Central memory CD8-positive, alpha-beta T cell (primary cell): ENCODE measurements at regions not wholly inside any gene's neighbourhood (a gene's known extent, or its start where the extent isn't known, plus 50 kb on each side); places are given as distances from the start of the nearest gene placed in this dataset.
"Not testable (repeated sequence)": the region's sequence is repeated elsewhere in the genome, so short reads cannot be mapped to it uniquely, and the experiment has no call there.

Experiments
- ATAC-seq: fragments of 150-1000 bp; cut with Tn5 transposase; replicated peaks from 2 replicates; pipeline ENCODE4 v1.10.0; 2022; ENCODE audit warnings: mild to moderate bottlenecking, moderate FRiP score, moderate number of reproducible peaks; ENCODE audit not compliant: poor library complexity, severe bottlenecking; ENCODE audit errors: extremely low read depth
- DNase-seq, 2 donors: peaks; one replicate each; pipeline ENCODE4 v3.0.0; 2021; ENCODE audit warnings: low spot score in 2 of 2
- H3K27ac Mint-ChIP-seq: one replicate; pipeline ENCODE4 v1.8.0; 2022; ENCODE audit warnings: low read depth, mild to moderate bottlenecking, moderate library complexity, mixed read lengths
- H3K27me3 Mint-ChIP-seq: one replicate; pipeline ENCODE4 v1.8.0; 2022; ENCODE audit warnings: mixed read lengths
- H3K36me3 Mint-ChIP-seq: one replicate; pipeline ENCODE4 v1.8.0; 2022; ENCODE audit warnings: mild to moderate bottlenecking, moderate library complexity, mixed read lengths; ENCODE audit not compliant: insufficient read depth
- H3K4me1 Mint-ChIP-seq: one replicate; pipeline ENCODE4 v1.8.0; 2022; ENCODE audit warnings: mixed read lengths
- H3K4me3 Mint-ChIP-seq: one replicate; pipeline ENCODE4 v1.8.0; 2022; ENCODE audit warnings: mild to moderate bottlenecking, moderate library complexity, mixed read lengths
- H3K9me3 Mint-ChIP-seq: one replicate; pipeline ENCODE4 v1.8.0; 2022; ENCODE audit warnings: mixed read lengths

DNA sequence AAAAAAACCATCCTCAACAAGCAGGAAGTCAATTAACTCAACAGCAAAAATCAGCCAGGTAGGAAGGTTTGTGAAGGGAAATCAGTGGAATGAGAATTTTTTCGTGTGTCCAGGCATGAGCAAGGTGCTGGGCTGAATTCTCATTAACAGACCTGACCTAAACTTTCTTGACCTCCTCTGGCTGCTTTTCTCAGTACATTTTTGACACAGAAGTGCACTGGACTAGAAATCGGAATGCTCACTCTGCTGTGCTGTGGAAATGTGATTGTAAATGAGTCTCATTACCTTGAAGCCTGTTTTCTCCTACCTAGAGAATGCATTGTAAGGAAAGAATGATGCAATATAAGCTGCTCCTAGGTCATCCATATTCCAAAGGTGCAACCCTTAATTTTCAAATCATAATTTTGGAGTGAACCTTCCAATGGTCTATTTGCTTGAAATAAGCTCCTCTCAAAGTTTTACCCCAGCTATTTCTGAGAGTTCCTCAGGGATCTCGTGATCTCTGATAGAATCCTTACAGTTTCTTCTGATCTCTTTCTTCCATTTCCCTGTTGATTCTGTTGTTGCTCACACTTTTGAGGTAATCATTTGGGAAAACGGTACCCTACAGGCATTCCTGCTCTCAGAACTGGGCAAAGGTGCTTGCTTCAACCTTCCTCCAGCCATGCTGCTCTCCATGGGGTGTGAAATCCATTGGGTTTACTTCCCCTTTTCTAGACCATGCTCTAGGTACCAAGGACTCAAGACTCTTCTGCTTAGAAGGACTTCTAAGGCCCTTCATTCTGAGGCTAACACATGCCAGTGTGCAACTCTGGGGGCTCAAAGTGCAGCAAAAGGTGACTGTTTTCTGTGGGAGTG, 104.9 kb upstream of the ITPRID2 start:
- DNase-seq = no peak
- Mint-ChIP-seq H3K36me3 (no peaks in the 10 kb centered on the region), H3K4me1 (no peaks in the 10 kb centered on the region), H3K4me3 (no peak overlapping the region), H3K9me3 (no peaks in the 10 kb centered on the region), H3K27me3 (peaks cover 32% of the 10 kb centered on the region), H3K27ac (no peak overlapping the region)
- ATAC-seq = no peak

DNA sequence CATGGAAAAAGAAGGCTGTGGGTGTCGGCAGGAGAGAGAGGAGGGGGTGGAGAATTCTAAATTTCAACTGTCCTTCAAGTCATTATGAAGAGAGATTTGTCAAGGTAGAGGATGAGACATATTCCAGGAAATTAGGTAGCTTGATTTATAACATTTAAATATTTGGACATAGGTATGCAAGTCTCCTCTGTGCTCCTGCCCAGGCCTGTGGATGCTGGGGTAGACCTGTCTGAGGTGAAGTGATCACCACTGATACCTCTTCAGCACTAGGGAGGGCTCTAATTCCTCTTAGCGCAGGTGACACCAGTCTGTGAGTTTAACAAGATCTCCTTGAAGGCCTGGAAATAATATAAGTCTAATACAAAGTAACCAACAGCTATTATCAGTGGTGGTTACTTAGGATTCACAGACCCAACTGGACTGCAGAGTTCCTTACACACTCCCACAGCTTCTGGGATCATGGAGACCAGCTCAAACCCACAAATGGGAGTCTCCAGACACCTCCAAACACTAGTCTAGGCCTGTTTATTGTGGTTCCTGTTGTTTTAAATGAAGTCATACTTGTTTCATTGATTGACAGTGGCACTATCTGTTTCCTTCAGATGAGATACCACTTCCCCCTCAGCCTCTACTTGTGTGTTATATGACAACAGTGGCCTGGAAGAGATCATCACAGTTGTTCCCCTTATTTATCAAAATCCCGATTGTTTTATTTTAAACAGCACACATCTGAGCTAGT, 104.1 kb upstream of the ITPRID2 start:
- H3K27me3 Mint-ChIP-seq = peaks cover 32% of the 10 kb centered on the region
- no peaks in the 10 kb centered on the region for H3K4me1 Mint-ChIP-seq
- no peaks in the 10 kb centered on the region for H3K9me3 Mint-ChIP-seq
- H3K36me3 Mint-ChIP-seq = no peaks in the 10 kb centered on the region
- no peak overlapping the region for H3K4me3 Mint-ChIP-seq
- H3K27ac Mint-ChIP-seq = no peak overlapping the region
- DNase-seq (no peak), ATAC-seq (no peak)

GRCh38 chr2:181788897-181789555, 102.5 kb upstream of the ITPRID2 start:
- H3K27ac Mint-ChIP-seq = no peak overlapping the region
- ATAC-seq (no peak), DNase-seq (no peak)
- peaks cover 6% of the 10 kb centered on the region for H3K9me3 Mint-ChIP-seq
- H3K36me3 Mint-ChIP-seq = no peaks in the 10 kb centered on the region
- H3K4me3 Mint-ChIP-seq = no peak overlapping the region
- peaks cover 32% of the 10 kb centered on the region for H3K27me3 Mint-ChIP-seq
- no peaks in the 10 kb centered on the region for H3K4me1 Mint-ChIP-seq

- no peak for DNase-seq
- H3K4me1 Mint-ChIP-seq = no peaks in the 10 kb centered on the region
- no peak for ATAC-seq
- peaks cover 6% of the 10 kb centered on the region for H3K9me3 Mint-ChIP-seq
- peaks cover 32% of the 10 kb centered on the region for H3K27me3 Mint-ChIP-seq
- no peaks in the 10 kb centered on the region for H3K36me3 Mint-ChIP-seq
- H3K4me3 Mint-ChIP-seq = no peak overlapping the region
- H3K27ac Mint-ChIP-seq = no peak overlapping the region
These were observed 101.6 kb upstream of the ITPRID2 start for GRCh38 chr2:181789827-181790448.

DNA sequence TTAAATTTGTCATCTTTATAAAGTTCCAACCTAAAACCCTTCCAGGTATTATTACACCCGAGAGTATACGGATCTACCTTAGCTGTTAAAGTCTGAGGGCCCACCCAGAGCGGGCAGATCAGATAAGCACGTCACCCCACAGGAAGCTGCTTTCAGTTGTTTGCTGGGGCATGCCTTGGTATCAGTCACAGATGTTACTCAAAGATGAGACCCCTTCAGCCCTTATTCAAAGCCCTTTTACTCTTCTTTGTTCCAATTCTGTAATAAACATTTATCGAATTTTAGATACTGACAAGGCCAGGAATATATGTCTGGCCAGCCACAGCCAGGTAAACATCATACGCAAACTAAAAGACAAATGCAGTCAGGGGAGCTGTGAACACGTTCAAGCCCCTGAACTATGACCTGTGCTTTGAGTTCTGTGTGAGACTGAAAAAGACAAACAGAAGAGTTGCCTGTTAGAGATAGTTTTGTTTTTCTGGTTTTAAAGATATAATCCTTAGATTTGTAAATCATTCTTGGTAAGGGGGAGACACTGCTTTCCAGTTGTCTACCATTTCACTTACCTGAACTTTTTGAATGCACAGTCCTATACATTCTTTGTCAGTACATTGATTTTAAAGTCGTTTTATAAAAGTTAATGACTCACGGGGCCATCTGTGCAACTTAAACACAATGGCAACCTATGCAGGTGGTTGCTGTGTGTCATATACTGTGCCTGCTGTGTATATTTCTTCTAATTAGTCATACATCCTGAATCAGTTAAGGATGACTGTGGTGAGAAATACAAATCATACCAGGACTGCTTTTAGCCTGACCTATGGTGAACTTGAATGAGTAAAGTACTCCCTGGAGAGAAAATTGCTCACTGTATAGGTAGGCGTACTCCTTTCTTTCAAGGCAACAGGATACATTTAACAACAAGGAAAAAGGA, 100.5 kb upstream of the ITPRID2 start:
- DNase-seq (no peak), ATAC-seq (peak; percentile 54)
- H3K4me1 Mint-ChIP-seq = no peaks in the 10 kb centered on the region
- peaks cover 27% of the 10 kb centered on the region for H3K27me3 Mint-ChIP-seq
- no peak overlapping the region for H3K27ac Mint-ChIP-seq
- no peaks in the 10 kb centered on the region for H3K36me3 Mint-ChIP-seq
- H3K9me3 Mint-ChIP-seq = peaks cover 6% of the 10 kb centered on the region
- no peak overlapping the region for H3K4me3 Mint-ChIP-seq

DNA sequence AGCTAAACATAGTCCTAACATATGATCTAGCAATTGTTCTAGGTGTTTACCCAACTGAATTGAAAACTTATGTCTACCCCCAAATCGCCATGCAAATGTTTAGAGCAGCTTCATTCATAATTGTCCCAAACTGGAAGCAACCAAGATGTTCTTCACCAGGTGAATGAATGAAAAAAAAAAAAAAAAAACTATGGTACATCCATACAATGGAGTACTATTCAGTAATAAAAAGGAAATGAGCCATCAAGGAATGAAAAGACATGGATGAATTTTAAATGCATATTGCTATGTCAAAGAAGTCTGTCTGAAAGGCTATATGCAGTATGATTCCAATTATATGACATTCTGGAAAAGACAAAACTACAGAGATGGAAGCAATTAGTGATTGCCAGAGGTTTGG, 98.6 kb upstream of the ITPRID2 start:
- Mint-ChIP-seq H3K4me1 (no peaks in the 10 kb centered on the region), H3K9me3 (peaks cover 6% of the 10 kb centered on the region), H3K27ac (no peak overlapping the region), H3K4me3 (no peak overlapping the region), H3K27me3 (peaks cover 9% of the 10 kb centered on the region), H3K36me3 (no peaks in the 10 kb centered on the region)
- no peak for DNase-seq
- no peak for ATAC-seq

DNA sequence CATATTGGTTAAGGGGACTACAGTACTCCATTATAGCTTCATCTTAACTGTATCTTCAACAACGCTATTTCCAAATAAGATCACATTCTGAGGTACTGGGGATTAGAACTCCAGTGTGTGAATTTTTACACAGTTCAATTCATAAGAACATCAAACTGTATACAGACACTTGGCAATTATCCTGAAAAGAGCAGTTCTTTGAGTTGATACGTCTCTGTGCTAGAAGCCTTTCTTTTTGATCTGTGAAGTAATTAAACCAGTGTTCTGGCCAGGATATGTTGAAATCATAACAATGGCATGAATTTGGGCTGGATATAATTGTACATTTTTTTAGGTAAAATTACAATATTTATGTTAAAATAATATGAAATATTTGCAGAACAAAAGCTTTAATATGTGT, 93.5 kb upstream of the ITPRID2 start:
- Mint-ChIP-seq H3K9me3 (peaks cover 10% of the 10 kb centered on the region), H3K36me3 (peaks cover 2% of the 10 kb centered on the region), H3K4me1 (no peaks in the 10 kb centered on the region), H3K4me3 (no peak overlapping the region), H3K27me3 (peaks cover 33% of the 10 kb centered on the region), H3K27ac (no peak overlapping the region)
- no peak for ATAC-seq
- no peak for DNase-seq

DNA sequence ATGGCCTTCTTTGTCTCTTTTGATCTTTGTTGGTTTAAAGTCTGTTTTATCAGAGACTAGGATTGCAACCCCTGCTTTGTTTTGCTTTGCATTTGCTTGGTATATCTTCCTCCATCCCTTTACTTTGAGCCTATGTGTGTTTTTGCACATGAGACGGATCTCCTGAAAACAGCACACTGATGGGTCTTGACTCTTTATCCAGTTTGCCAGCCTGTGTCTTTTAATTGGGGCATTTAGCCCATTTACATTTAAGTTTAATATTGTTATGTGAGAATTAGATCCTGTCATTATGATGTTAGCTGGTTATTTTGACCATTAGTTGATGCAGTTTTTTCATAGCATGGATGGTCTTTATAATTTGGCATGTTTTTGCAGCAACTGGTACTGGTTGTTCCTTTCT, 89.2 kb upstream of the ITPRID2 start:
- not testable (repeated sequence) for H3K27ac Mint-ChIP-seq, ATAC-seq, DNase-seq, H3K4me3 Mint-ChIP-seq, H3K4me1 Mint-ChIP-seq, H3K36me3 Mint-ChIP-seq
- peaks cover 70% of the 10 kb centered on the region for H3K27me3 Mint-ChIP-seq
- peaks cover 10% of the 10 kb centered on the region for H3K9me3 Mint-ChIP-seq

GRCh38 chr2:181803903-181804799, 87.4 kb upstream of the ITPRID2 start:
- H3K4me1 Mint-ChIP-seq, H3K4me3 Mint-ChIP-seq, H3K9me3 Mint-ChIP-seq, DNase-seq, H3K36me3 Mint-ChIP-seq, ATAC-seq, H3K27ac Mint-ChIP-seq: not testable (repeated sequence)
- H3K27me3 Mint-ChIP-seq = peaks cover 81% of the 10 kb centered on the region

DNA sequence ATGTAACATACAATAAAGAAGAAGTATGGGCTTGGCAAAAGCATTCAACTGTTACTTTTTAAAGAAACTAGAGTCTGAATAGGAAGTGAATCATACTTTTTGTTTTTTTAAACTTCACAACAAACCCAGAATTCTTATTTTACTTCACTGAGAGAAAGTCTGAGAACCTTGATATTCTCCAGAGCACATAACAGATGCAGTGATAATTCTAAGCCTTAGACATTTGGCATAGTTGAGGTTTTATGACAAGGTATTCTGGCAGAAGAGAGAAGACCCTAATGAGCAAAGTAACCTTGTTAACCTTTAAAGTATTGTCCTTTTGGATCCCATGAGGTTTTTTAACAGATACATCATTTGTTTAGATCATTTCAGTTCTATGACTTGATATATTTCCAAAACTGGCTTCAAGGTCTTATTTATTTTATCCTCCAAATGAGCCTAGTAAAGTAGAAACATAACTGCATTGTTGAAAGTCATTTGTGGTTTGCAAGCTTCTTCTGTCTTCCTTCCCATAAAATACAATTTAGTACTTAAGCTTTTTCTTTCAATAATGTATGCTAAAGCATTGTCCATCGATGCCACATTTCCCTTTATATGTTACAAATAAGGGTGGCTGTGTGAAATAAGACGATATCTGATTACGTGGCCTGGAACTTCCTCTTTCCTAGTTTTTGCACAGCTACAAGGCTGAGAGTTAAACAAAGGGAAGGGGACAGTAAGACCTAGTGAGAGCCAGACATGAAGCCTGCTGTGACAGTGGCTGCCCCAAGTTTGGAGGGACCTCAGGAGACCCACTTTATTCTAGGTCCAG, 86.1 kb upstream of the ITPRID2 start:
- H3K4me3 Mint-ChIP-seq = no peak overlapping the region
- H3K27me3 Mint-ChIP-seq = peaks cover 79% of the 10 kb centered on the region
- peaks cover 6% of the 10 kb centered on the region for H3K9me3 Mint-ChIP-seq
- ATAC-seq (peak; percentile 14), DNase-seq (no peak)
- no peak overlapping the region for H3K27ac Mint-ChIP-seq
- no peaks in the 10 kb centered on the region for H3K4me1 Mint-ChIP-seq
- peaks cover 2% of the 10 kb centered on the region for H3K36me3 Mint-ChIP-seq
